Activated CD4-positive, alpha-beta T cell treated with anti-CD3 and anti-CD28 coated beads, Interleukin-2, Interleukin-6, amounts not matched to agents 100 ng/mL and 50 ng/mL, durations not matched to agents 16 hours and 8 hours (primary cell): ENCODE measurements at regions not wholly inside any gene's neighbourhood (a gene's known extent, or its start where the extent isn't known, plus 50 kb on each side); places are given as distances from the start of the nearest gene placed in this dataset.

Experiments
- DNase-seq: peaks from one replicate; pipeline ENCODE4 v3.0.0-alpha.2; 2020

- peak; percentile 5 for DNase-seq
Measured at GRCh38 chr4:111631215-111631999, 513.8 kb upstream of the FAM241A start.

GRCh38 chr4:111632641-111633151 is 512.6 kb upstream of the FAM241A start:
- no peak for DNase-seq

GRCh38 chr4:111633663-111634266 is 511.5 kb upstream of the FAM241A start:
- DNase-seq = no peak

- DNase-seq = no peak
Measured at GRCh38 chr4:111635646-111636045, 509.6 kb upstream of the FAM241A start.

GRCh38 chr4:111636961-111637585 is 508.2 kb upstream of the FAM241A start:
- DNase-seq = no peak

GRCh38 chr4:111639120-111639690 is 506.0 kb upstream of the FAM241A start:
- no peak for DNase-seq

GRCh38 chr4:111639876-111640275 is 505.4 kb upstream of the FAM241A start:
- no peak for DNase-seq

GRCh38 chr4:111641813-111642579 is 503.3 kb upstream of the FAM241A start:
- DNase-seq = peak; percentile 71

- no peak for DNase-seq
Measured at GRCh38 chr4:111648056-111648455, 497.2 kb upstream of the FAM241A start.

- DNase-seq = no peak
Measured at GRCh38 chr4:111649308-111649707, 495.9 kb upstream of the FAM241A start.

- DNase-seq = no peak
Measured at GRCh38 chr4:111650146-111650545, 495.1 kb upstream of the FAM241A start.

- no peak for DNase-seq
Measured at GRCh38 chr4:111650674-111651086, 494.6 kb upstream of the FAM241A start.

- no peak for DNase-seq
Measured at GRCh38 chr4:111652236-111652635, 493.0 kb upstream of the FAM241A start.

- DNase-seq = no peak
Measured at GRCh38 chr4:111652986-111653385, 492.3 kb upstream of the FAM241A start.

- no peak for DNase-seq
Measured at GRCh38 chr4:111662496-111662895, 482.8 kb upstream of the FAM241A start.

GRCh38 chr4:111664308-111664945 is 480.8 kb upstream of the FAM241A start:
- DNase-seq = no peak

GRCh38 chr4:111666826-111667360 is 478.4 kb upstream of the FAM241A start:
- no peak for DNase-seq

- no peak for DNase-seq
Measured at GRCh38 chr4:111671756-111672155, 473.5 kb upstream of the FAM241A start.

- DNase-seq = no peak
Measured at GRCh38 chr4:111675746-111676145, 469.5 kb upstream of the FAM241A start.

- no peak for DNase-seq
Measured at GRCh38 chr4:111676533-111676932, 468.7 kb upstream of the FAM241A start.

GRCh38 chr4:111678479-111678878 is 466.8 kb upstream of the FAM241A start:
- no peak for DNase-seq

GRCh38 chr4:111678908-111679307 is 466.3 kb upstream of the FAM241A start:
- no peak for DNase-seq
